LoVo (cell line): ENCODE measurements at regions not wholly inside any gene's neighbourhood (a gene's known extent, or its start where the extent isn't known, plus 50 kb on each side); places are given as distances from the start of the nearest gene placed in this dataset.

Experiments
- DNase-seq: peaks from one replicate; pipeline ENCODE4 v3.0.0-alpha.2; 2016; ENCODE audit warnings: low spot score

GRCh38 chr3:181442066-181442465, 269.7 kb upstream of the SOX2 start:
- no peak for DNase-seq

DNA sequence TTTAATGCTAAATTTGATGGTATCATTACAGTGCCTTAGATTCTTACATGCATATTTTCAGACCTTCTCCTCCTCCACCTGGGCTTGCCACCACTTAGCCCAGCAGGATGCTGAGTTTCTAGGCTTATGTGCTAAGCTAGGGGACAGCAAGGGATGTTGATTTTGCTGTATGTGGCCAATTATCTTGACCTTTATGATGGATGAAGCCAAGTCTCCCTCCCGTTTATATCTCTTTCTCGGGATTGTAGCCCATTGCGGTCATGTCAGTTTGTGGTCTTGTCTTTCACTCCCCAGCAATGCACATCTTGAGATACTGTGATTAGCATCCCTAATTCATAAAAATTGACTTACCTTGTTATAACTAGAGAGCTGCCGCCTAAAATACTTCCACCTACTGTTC, 278.7 kb upstream of the SOX2 start:
- DNase-seq, result no peak

GRCh38 chr3:181431748-181432147, 280.0 kb upstream of the SOX2 start:
- DNase-seq, result no peak

DNA sequence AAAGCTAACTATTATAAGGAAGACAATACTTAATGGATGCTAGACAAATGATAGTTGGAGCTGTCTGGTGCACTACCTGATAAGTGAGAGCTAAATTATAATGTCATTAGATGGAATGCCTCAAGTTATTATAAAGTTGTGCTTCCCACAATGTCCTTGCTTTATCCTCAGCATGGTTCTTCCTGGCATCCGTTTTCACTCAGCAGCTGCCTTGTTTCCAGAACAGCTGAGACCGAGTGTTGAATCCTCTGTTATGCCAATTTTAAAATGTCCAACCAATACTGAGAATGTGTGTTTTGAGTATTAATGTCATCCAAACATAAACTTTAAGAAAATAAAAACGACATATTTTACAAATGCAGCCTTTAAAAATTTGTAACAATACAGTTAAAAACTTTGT, 286.7 kb upstream of the SOX2 start:
- no peak for DNase-seq

- DNase-seq, result no peak
These were observed 293.5 kb upstream of the SOX2 start for GRCh38 chr3:181418233-181418632.

- DNase-seq, result no peak
These were observed 294.0 kb upstream of the SOX2 start for GRCh38 chr3:181417748-181418147.

DNA sequence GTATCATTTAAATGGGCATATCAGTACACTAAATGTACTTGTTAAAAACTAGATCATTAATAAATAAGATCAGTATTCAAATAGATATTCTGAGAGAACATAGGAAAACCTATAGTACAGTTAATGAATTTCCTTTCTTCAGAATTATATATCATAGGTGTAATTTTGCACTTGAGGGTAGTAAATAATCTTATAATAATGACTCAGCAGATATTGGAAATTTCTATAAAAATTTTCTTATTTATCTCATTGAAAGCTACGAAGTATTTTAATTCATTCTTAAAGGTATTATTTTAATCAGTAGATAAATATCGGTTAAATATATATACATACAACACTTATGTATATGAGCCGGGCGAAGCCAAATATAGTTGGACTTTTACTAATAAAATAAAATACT, 300.9 kb upstream of the SOX2 start:
- no peak for DNase-seq

- no peak for DNase-seq
These were observed 307.7 kb upstream of the SOX2 start for GRCh38 chr3:181403876-181404660.

DNA sequence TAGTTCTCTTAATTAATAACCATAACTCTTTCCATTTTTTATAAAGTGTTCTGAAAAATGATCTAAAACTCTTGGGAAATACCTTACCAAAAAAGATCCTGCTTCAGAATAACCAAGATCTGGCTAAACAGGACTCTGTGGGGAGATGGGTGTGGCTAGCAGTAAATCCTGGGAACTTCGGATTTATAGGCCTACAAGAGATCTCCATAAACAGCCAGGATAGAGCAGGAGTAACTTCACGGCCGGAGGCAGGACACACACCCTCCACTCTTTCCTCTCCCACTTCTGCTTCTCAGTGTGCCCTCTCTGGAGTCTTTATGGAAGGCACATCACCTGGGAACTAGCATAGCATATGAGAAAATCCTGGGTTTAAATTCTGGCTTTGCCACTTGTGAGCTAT, 309.4 kb upstream of the SOX2 start:
- no peak for DNase-seq

- no peak for DNase-seq
These were observed 326.8 kb upstream of the SOX2 start for GRCh38 chr3:181384970-181385369.

- DNase-seq, result no peak
These were observed 328.0 kb upstream of the SOX2 start for GRCh38 chr3:181383760-181384159.

GRCh38 chr3:181383201-181383600, 328.5 kb upstream of the SOX2 start:
- no peak for DNase-seq

DNA sequence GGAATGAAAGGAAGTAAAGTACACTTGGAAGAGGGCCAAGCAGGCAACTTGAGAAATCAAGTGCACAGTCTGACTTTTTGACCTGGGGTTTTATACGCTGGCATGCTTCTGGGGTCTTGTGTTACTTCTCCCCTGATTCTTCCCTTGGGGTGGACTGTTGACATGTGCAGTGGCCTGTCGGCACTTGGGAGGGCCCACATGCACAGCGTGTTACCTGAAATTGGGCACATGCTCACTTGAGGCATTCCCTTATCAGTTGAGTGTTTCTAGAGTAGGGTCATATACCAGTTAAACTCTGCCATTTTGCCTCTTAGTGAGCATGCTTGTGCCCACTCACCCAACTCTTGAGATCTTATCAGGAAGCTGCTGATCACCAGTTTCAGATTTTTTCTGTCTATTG, 329.1 kb upstream of the SOX2 start:
- no peak for DNase-seq

GRCh38 chr3:181379278-181379677, 332.4 kb upstream of the SOX2 start:
- no peak for DNase-seq

- DNase-seq, result no peak
These were observed 342.1 kb upstream of the SOX2 start for GRCh38 chr3:181369637-181370036.

GRCh38 chr3:181363231-181363630, 348.5 kb upstream of the SOX2 start:
- DNase-seq, result no peak

GRCh38 chr3:181362378-181362777, 349.3 kb upstream of the SOX2 start:
- DNase-seq, result no peak

DNA sequence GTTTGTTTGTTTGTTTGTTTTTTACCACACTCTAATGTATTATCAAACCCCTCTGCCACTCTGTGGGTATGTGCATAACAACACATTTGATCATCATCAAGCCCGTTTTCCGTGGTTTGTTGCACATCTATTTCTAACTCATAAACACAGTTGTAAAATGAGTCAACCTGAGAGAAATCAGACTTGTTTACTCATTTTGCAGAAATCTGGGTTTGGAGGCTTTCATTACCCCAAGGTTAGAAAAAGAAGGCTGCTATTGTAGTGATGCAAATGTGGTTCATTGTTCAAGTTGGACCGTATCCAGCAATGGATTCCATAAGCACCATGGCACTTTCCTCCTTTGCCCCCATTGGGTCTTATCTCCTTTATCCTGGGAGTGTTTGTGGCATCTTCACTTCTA, 353.2 kb upstream of the SOX2 start:
- no peak for DNase-seq

- DNase-seq, result no peak
These were observed 353.7 kb upstream of the SOX2 start for GRCh38 chr3:181358060-181358459.

DNA sequence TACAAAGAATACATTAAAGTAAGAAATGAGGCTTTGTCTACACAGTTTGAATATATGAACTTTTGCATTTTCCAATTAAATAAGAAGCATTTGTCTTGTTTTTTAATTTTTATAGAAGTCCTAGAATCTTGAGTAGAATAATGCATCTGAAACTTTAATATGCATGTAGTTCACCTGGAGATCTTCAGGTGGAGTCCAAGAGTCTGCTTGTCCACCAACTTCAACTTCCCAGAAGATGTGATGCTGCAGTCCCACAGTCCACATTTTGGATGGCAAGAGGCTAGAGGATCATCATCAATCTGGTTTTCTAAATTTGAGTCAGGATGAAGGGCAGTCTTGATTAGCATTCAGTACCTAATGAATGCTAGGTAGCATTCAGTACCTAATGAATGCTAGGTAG, 357.6 kb upstream of the SOX2 start:
- no peak for DNase-seq

DNA sequence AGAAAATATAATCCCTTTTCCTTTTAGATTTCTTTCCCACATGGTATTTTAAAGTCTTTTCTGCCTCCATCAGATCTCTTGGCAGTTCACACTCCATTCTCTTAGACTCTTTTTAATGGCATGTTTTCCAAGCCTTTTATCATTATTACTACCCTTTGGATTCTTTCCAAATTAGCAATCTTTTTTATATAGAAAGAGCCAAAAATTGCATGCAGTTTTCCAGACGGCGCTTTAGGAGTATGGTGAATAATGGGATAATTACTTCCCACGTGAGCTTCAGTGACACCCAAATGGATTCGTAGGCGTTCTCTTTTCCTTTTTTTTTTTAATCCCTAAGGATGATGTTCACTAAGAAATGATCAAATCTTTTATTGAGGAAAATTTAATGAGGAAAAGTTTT, 354.8 kb upstream of the DNAJC19 start:
- no peak for DNase-seq

- DNase-seq, result no peak
These were observed 347.1 kb upstream of the DNAJC19 start for GRCh38 chr3:181336597-181336996.

GRCh38 chr3:181333394-181333793, 343.9 kb upstream of the DNAJC19 start:
- no peak for DNase-seq

GRCh38 chr3:181330821-181331563, 341.5 kb upstream of the DNAJC19 start:
- DNase-seq, result no peak
